Hypothalamus (tissue), 51 donors: ENCODE measurements at regions not wholly inside any gene's neighbourhood (a gene's known extent, or its start where the extent isn't known, plus 50 kb on each side); places are given as distances from the start of the nearest gene placed in this dataset.
"Not testable (repeated sequence)": the region's sequence is repeated elsewhere in the genome, so short reads cannot be mapped to it uniquely, and the experiment has no call there.

Source experiments
- DNase-seq, 51 donors: peaks; one replicate each; lab custom pipeline; 2025; lab: John Stamatoyannopoulos, UW

DNA sequence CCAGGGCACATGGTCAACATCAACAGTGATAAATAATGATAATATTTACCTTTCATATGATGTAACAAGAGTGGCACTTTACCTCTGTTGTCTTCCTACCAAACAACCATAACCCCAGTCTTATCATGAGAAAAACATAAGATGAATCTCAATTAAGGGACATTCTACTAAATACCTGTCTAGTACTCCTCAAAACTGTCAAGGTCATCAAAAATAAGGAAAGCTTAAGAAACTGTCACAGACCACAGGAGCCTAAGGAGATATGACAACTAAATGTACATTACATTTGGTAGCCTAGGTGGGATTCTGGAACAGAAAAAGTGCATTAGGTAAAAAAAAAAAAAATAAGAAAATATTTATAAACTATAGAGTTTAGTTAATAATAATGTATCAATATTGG is 118.1 kb downstream of the CCDC34 start:
- no peak for DNase-seq

DNA sequence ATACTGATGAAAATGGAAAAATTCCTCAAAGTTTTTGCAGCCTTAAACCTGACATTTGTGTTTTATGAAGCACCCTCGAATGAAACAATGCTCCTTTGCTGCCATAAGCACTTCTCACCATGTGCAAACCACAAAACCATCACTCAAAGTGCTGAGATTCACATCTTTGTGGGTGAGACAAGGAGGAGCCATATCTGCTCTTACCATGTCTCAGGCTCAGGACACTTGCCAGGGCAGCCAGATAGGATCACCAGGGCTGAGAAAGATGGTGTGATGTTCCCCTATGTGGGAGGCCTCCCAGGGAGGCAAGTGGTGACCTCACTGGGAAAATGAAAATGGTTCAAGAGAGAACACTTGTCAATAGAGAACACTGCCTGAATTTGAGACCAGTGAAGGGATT is 120.4 kb downstream of the CCDC34 start:
- DNase-seq = no peak

DNA sequence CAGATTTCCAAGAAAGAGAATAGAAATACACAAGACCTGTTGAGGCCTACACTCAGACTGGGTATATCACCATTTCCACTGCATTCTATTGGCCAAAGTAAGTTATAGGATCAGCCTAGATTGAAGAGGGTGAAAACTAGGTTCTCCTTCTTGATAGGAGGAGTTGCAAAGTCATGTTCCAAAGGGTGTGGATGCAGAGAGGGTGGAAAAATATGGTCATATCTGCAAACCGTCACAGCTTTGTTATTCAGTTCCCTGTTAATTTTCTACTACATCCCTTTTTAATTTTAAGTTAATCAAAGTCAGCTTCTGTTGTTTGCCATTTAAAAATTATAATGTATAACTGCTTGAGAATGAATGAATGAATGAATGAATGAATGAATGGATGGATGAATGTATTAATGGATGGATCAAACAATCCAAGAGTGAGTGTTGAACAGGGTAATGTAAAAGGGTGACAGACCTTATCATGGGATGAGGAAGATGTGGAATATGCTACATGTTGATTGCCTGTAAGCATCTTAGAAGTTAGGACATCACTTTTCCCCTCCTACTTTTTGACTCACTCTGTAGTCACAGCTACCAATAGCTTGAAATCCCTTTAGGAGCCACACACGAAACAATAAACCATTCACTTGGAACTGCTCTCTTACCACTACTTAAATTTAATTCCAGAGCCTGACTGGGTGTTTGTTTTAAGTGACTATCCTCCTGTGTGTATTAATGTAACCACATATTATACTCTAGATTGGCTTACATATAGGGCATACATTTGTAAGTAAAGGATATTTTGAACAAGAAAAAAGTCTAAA is 121.5 kb downstream of the CCDC34 start:
- DNase-seq = no peak

DNA sequence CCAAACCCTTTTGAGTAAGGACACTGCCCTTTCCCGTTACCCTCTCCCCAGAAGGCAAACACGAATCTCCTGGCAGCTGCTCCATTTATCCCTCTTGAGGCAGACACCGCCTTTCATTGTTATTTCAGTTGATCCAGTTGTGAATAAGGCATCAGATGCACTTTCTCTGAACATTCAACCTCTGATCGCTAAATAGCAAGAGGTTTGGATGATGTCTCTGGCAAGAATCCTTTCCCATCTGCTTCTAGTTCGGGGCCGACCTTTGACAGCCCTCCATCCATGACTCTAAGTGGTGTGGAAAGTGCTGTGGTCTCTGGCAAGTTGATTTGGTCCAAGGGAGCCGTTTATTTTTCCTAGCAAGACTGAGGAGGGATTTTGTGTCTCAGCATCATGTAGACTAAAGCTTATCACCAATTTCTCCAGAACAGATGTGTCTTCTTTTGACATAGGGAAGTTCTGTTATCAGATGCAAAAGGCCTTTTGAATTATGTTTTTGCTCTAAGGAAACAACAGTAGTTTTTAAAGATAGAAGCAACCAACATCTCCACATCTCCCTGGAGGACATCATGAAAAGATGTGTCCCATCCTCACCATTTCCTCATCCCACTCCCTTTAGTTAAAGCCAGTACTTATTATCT is 123.6 kb downstream of the CCDC34 start:
- DNase-seq = no peak

DNA sequence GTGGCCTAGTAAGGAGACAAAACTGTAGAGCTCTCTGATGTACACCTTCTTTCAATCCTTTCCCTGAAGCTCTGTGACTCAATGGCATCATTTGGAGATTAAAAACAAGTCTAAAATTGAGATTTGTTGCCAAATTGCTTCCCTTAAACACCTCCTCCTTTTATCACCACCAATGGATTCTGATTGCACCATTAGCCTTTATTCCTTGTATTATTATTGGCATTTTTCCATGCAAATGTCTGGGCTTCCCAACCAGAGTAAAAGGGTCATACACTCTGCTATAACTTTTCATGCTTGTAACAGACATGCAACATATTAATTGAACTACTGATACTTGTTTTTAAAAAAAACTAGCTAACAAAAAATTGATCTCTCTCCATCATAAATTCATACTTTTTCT is 124.2 kb downstream of the CCDC34 start:
- DNase-seq = no peak

DNA sequence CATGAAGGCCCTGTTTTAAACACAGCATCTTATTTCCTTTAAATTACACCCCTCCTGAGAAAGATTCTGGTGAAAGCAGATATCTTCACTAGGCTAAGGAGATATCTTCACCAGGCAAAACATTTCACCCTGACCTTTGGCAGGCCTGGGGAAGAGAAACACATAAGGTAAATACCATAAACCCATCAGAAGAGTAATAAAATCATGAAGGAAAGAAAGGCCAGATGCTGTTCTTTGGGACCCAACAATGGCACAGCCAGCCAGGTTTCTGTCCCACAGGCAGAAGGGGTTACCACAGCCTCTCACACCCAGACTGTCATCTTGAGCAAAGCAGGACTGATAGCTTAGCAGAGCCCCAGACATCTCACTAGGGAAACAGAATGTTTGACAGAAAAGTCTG is 125.4 kb downstream of the CCDC34 start:
- no peak for DNase-seq

DNA sequence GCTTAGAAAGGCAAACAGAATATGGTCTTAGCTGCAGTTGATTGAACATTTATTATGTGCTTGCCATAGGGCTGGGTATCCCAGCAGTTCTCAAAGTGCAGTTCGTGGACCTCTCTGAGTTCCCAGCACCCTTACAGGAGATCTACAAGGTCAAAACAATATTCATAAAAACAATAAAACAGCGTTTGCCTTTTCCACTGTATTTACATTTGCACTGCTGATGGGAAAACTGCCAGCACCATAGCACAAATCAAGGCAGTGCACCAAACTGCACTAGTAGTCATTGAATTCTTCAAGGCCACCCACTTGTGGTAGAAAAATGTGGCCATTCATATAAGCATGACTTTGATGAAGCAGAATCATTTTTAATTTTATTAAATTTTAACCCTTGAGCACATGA is 128.1 kb downstream of the CCDC34 start:
- no peak for DNase-seq

DNA sequence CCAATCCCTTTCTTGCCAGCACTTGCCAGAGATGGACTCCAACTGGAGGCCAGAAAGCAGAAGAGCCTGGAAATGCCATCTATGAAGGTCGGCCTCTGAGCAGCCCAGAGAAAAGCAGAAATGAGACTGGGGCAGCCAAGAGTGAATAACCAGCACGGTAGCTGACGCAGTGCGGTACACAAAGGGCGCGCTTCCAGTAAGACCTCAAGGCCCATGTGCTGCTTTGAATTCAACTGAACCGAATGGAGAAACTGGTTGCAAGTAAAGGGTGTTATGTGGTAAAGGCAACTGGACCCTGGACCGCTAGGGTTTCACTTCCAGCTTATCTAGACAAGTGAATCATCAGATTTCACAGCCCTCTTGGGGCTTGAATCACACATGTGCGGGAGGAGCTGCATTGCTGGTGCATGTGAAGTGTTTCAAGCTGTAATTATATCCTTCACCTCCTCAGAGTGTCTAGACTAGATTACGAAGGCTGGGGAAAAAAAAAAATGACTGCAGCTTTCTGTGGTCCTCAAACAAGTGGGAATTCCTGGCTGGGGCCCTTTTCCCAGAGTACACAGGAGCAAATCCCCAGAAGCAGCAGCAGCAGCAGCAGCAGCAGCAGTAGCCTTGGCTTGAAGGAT is 128.9 kb downstream of the CCDC34 start:
- peak in 2 of 51 donors; percentile 2 to 11 for DNase-seq

DNA sequence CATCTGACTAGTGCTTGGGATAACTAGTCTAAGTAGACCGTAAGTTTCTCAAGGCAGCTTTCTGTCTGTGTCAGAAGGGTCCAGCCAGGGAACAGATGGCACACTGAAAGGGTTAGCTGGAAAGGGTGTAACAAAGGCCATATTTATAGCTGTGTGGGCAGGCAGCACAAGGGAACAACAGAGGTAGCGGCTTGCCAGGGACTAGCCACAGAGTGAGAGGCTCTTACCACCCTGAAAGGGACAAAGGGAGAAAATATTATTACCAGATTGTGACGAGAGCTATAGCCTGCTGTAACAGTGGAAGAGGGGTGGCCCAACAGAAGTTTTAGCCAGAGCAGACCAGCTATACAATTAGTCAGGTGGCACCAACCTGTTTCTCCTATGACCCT is 129.4 kb downstream of the CCDC34 start:
- no peak for DNase-seq

DNA sequence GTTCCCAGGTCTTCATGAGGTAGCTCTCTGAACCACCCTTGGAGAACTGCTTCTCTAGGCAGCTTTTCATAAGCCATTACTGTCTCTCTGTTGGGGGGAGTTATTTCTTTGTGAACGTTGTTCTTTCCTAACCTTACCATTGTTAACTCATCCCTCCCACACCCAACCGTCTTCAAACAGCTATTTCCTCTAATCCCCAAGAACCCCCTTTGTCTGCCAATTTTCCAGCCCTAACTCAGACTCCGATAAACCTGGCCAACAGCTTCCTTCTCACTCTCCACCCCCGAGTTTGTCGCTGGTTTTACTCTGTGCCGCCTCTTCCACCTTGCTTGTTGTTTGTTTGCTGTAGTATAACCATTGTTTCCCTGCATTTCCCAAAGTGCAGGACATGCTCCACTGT is 131.5 kb downstream of the CCDC34 start:
- DNase-seq = no peak

DNA sequence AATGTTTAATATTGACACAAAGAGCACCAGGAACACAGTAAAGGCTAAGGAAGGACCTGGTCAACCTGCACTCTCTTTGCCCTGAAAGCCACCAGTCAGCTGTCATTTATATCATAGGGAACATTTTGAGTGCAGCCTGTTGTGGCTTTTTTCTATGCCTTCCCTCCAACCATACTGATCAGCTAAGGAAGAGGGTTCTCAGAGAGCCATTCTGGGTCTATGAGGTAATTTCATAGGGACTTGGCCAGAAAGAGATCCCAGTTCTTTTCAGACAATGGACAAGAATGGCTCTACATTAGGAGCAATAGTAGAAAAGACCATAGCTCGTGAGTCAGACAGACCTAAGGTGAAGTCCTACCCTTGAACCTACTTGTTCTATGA is 132.8 kb downstream of the CCDC34 start:
- DNase-seq = no peak

DNA sequence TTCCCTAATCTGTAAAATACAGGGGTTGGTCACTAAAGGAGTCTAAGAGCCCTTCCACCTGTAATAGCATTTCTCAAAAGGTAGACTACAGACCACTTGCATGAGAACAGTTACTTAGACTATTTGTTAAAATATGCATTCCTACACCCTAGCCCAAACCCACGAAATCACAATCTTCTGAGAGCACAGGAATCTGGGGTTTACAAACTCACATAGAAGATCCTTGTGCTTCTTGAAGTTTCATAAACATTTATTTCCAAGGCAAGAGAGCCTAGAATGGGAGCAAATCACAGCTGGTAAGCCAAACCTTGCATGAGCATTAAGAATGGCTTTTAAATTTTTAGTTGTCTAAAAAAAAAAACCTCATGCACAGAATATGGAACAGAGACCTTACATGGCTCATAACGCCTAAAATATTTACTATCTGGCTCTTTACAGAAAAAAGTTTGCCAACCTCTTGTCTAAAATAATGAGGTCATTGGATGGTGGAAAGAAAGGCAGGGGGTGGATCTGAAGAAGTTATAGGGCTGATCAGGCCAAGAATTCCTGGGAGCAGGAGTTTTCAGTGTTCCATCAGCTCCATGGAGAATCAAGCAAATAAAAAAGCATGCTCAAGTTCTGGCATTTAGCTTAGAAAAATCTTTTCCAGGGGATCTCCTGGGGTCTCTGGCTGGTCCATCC is 133.4 kb downstream of the CCDC34 start:
- no peak for DNase-seq

DNA sequence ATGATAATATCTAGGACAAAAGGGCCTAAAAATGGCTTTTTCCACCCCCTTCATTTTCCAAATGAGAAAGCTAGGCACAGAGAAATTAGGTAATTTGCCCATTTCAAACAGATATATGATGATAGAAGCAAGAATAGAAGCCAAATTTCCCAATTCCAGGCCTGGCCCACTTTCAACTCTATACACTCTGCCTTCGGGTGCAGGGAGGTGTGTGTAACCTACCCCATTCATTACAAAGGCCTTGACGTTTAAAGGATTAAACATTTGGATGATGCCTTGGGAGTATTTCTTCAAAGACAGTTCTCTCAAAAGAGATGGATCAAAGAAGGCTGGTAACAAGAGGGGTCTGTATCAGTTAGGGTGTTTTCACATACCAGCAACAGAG is 134.1 kb downstream of the CCDC34 start:
- DNase-seq = no peak

DNA sequence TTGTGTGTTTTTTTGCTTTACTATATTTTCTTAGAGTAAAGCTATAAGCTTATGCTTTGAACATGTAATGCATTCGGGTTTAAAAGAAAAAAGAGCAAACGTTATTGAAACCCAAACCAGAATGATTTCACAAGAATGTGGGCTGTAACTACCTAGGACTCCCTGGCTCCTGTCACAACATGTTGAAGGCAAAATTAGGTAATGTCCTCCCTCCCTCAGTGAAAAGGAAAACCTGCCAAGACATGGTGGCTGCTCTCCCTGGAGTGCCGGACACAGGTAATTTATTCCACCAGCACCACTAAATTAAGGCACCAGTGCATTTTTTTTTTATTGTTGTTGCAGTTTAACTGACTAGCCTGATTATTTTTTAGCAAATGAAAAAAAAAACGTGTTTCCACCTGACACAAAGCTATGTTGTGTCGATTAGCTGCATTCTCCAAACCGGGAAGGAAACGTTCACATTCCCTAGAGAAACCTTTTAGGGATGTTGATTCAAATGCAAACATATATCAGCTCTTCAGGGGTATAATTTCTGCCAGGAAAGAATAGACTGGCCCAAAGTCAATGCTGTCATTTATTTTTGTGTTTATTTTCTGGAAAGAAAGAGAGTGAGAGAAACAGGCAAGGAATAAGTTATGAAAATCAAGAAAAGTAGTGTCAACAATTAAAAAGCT is 134.6 kb downstream of the CCDC34 start:
- no peak for DNase-seq

DNA sequence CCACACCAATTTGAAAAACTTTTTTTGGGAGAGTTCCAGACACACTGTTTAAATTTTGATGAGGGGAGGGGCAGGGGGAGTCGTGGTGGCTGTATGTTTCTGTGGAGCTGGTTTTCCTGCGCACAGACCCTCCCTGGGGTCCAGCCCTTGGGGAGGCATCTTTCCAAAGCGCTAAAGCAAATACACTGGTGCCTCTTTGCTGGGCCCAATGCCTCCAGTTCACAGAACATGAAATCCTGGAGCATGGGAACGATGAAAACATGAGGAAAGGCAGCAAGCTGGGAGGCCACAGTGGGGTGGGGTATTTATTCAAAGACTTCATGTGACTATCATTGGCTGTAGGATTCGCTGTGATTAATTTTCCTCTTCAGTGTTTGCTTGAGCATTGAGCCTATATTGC is 135.3 kb downstream of the CCDC34 start:
- DNase-seq = no peak

DNA sequence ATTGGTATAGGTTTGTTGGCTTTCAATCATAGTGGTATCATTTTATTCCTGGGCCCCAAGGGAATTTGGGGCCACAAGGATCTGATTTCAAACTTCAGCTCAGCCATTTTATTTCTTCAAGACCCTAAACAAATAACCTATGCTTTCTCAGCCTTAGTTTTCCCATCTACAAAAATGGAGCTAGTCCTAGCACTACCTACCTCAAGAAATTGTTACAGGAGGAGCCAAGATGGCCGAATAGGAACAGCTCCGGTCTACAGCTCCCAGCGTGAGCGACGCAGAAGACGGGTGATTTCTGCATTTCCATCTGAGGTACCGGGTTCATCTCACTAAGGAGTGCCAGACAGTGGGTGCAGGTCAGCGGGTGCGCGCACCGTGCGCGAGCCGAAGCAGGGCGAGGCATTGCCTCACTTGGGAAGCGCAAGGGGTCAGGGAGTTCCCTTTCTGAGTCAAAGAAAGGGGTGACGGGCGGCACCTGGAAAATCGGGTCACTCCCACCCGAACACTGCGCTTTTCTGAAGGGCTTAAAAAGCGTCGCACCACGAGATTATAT is 143.5 kb downstream of the CCDC34 start:
- not testable (repeated sequence) for DNase-seq

DNA sequence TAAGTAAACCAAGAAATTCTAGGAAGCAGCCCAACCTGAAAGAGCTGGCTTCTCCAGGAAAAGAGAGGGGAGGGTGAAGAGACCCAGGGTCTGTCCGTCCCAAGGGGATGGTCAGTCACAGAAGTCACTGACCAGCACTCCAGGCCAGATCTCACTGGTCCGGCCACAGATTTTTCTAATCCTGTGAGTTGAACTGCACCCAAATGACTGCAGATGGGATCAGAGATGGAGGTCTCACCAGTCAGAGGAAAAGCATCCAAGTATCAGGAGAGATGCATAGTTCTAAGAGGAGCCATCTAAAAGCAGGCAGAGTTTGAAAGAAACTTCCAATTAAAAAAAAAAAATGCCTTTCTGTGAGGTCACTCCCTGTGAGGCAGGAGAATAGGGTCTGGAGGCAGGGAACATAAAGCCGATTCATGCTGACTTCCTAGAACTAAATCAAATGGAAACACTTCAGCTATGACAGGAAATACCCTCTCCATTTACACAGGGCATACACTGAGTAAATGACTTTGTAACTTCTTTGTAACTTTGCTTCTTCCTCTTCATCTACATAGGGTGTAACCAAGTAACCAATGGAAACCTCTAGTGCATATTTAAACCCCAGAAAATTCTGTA is 144.5 kb downstream of the CCDC34 start:
- DNase-seq = no peak

DNA sequence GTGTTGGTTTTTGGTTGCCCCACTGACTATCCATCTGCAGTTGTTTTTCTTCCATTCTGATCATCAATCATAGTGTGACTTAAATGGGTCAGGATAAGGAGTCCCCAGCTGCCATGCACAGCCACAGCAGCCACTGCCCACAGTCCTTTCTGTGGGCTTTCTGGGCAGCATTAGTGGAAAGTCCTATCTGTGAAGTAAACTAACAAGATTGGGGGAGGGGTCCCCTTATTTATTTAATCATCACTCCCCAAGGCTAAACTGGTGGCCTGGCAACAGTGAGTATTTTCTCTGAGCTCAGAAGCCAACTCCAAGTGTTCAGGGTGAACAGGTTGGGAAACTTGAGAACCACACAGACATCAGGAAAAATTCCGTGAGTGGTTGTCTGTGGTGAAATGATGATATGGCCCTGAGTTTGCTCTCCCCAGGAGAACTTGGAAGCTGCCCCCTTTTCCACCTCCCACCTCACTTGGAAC is 145.0 kb downstream of the CCDC34 start:
- no peak for DNase-seq

DNA sequence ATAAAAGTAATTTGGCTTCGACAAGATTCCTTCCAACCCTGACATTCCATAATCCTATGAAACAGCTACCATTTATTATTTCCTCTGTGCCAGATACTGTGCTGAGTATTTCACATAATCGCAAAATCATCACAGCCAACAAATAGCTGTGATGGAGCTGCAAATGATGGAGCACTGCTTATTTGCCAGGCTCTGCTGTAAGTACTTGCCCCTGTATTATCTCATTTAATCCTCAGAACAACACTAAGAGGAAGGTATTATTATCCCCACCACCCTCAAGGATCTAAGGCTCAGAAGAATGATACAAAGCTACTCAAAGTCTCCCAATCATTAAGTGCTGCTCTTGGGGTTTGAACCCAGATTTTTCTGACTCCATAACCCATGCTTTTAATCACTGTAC is 145.5 kb downstream of the CCDC34 start:
- DNase-seq = no peak
